ENCODE measurements at regions not wholly inside any gene's neighbourhood (a gene's known extent, or its start where the extent isn't known, plus 50 kb on each side); places are given as distances from the start of the nearest gene placed in this dataset.
"Not testable (repeated sequence)": the region's sequence is repeated elsewhere in the genome, so short reads cannot be mapped to it uniquely, and the experiment has no call there.

GRCh38 chr15:95630683-95631082 lies 699.8 kb upstream of the NR2F2 start:
- no peak for DNase-seq

- DNase-seq: no peak
Measured at GRCh38 chr15:95635666-95636065, 694.8 kb upstream of the NR2F2 start.

GRCh38 chr15:95636107-95636506 lies 694.4 kb upstream of the NR2F2 start:
- no peak for DNase-seq

GRCh38 chr15:95637234-95637633 lies 693.3 kb upstream of the NR2F2 start:
- DNase-seq: not testable (repeated sequence)

- DNase-seq: no peak
Measured at GRCh38 chr15:95639208-95639607, 691.3 kb upstream of the NR2F2 start.

GRCh38 chr15:95644100-95644875 lies 686.2 kb upstream of the NR2F2 start:
- DNase-seq: no peak

GRCh38 chr15:95645791-95646338 lies 684.6 kb upstream of the NR2F2 start:
- no peak for DNase-seq

- no peak for DNase-seq
Measured at GRCh38 chr15:95646484-95647273, 683.8 kb upstream of the NR2F2 start.

- DNase-seq: no peak
Measured at GRCh38 chr15:95647531-95648277, 682.8 kb upstream of the NR2F2 start.

GRCh38 chr15:95653361-95653805 lies 677.1 kb upstream of the NR2F2 start:
- no peak for DNase-seq

GRCh38 chr15:95655089-95655607 lies 675.4 kb upstream of the NR2F2 start:
- DNase-seq: no peak

- no peak for DNase-seq
Measured at GRCh38 chr15:95656595-95656994, 673.9 kb upstream of the NR2F2 start.

GRCh38 chr15:95658799-95659198 lies 671.7 kb upstream of the NR2F2 start:
- DNase-seq: no peak

- DNase-seq: no peak
Measured at GRCh38 chr15:95659656-95660055, 670.8 kb upstream of the NR2F2 start.

GRCh38 chr15:95662638-95663037 lies 667.9 kb upstream of the NR2F2 start:
- no peak for DNase-seq

- DNase-seq: no peak
Measured at GRCh38 chr15:95663156-95664100, 667.1 kb upstream of the NR2F2 start.

GRCh38 chr15:95664450-95664849 lies 666.0 kb upstream of the NR2F2 start:
- no peak for DNase-seq

- DNase-seq: no peak
Measured at GRCh38 chr15:95669146-95669922, 661.2 kb upstream of the NR2F2 start.

GRCh38 chr15:95674031-95674430 lies 656.5 kb upstream of the NR2F2 start:
- no peak for DNase-seq

- DNase-seq: no peak
Measured at GRCh38 chr15:95676500-95676899, 654.0 kb upstream of the NR2F2 start.
